ENCODE measurements at regions not wholly inside any gene's neighbourhood (a gene's known extent, or its start where the extent isn't known, plus 50 kb on each side); places are given as distances from the start of the nearest gene placed in this dataset.
A peak's percentile ranks its signal among the peaks of the same experiment; 100 is the strongest.

- H3K4me3 ChIP-seq (ENCODE audit: control insufficient read depth, low read depth, low read length), result no peak overlapping the region
- no peak for DNase-seq (ENCODE audit: low read depth)
- no peak for TF ChIP-seq CTCF (conservative IDR thresholded peaks at IDR 0.05; ENCODE audit: control insufficient read depth, insufficient read depth, low read depth, low read length)
Observed at GRCh38 chr1:244173240-244173639, 122.2 kb downstream of the ZBTB18 start.

- DNase-seq (ENCODE audit: low read depth), result no peak
- TF ChIP-seq CTCF (conservative IDR thresholded peaks at IDR 0.05; ENCODE audit: control insufficient read depth, insufficient read depth, low read depth, low read length), result no peak
- H3K4me3 ChIP-seq (ENCODE audit: control insufficient read depth, low read depth, low read length), result no peak overlapping the region
Observed at GRCh38 chr1:244173769-244174168, 122.7 kb downstream of the ZBTB18 start.

GRCh38 chr1:244174922-244175521 is 123.9 kb downstream of the ZBTB18 start:
- no peak for TF ChIP-seq CTCF (conservative IDR thresholded peaks at IDR 0.05; ENCODE audit: control insufficient read depth, insufficient read depth, low read depth, low read length)
- H3K4me3 ChIP-seq (ENCODE audit: control insufficient read depth, low read depth, low read length), result no peak overlapping the region
- no peak for DNase-seq (ENCODE audit: low read depth)

GRCh38 chr1:244176201-244176600 is 125.1 kb downstream of the ZBTB18 start:
- TF ChIP-seq CTCF (conservative IDR thresholded peaks at IDR 0.05; ENCODE audit: control insufficient read depth, insufficient read depth, low read depth, low read length), result no peak
- H3K4me3 ChIP-seq (ENCODE audit: control insufficient read depth, low read depth, low read length), result no peak overlapping the region
- no peak for DNase-seq (ENCODE audit: low read depth)

DNA sequence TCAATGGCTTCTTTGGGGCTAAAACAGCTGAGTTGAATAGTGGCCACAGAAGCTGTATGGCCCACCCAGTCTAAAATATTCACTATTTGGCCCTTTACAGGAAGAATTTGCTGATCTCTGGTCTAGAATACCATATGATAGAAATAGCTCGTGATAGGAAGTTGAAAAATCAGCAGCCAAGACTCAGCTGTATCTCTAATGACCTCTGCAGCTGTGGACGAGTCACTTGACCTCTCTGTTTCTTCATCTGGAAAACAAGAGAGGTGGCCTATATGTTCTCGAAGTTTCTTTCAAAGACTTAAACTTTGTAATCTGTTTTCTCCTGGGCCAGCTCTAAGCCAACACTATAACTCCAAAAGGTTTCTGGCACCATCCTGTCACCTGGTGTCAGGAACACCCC is 129.2 kb downstream of the ZBTB18 start:
- no peak overlapping the region for H3K4me3 ChIP-seq (ENCODE audit: control insufficient read depth, low read depth, low read length)
- no peak for TF ChIP-seq CTCF (conservative IDR thresholded peaks at IDR 0.05; ENCODE audit: control insufficient read depth, insufficient read depth, low read depth, low read length)
- peak; percentile 33 for DNase-seq (ENCODE audit: low read depth)

DNA sequence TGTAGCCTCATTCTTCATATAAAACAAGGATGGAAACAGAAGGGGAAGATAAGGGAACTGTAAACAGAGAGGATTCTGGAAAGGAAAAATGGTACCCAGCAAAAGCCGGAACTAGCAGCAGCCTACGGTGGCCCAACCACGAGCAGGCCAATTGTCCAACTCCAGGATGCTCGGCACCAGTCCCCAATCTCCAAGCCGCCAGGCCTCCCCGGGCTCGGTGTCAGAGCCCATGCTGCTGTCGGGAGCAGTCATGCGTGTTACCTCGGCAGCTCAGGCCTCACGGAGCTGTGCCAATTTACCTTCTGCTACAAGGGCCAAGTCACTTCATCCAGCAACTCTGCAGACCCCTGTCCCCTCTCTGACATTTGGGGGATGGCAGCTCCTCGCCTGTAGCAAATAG is 130.8 kb downstream of the ZBTB18 start:
- no peak overlapping the region for H3K4me3 ChIP-seq (ENCODE audit: control insufficient read depth, low read depth, low read length)
- no peak for DNase-seq (ENCODE audit: low read depth)
- TF ChIP-seq CTCF (conservative IDR thresholded peaks at IDR 0.05; ENCODE audit: control insufficient read depth, insufficient read depth, low read depth, low read length), result no peak

DNA sequence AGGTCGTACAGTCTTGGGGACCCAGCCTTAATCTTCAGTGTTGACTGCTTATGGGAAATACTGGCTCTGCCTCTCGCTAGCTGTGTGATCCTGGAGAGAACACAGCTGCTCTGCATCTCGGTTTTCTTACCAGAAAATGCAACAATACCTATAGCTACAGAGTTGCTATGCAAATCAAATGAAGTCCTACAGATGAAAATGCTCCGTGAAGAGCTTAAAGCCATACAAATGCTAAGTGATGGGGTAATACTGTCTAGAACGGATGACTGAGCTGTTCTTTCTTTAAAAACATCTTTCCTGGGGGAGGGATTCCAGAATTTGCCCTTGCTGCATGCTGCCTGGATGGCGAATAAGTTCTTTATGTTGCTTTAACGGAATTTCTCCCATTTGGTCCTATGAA is 132.0 kb downstream of the ZBTB18 start:
- no peak for DNase-seq (ENCODE audit: low read depth)
- no peak overlapping the region for H3K4me3 ChIP-seq (ENCODE audit: control insufficient read depth, low read depth, low read length)
- TF ChIP-seq CTCF (conservative IDR thresholded peaks at IDR 0.05; ENCODE audit: control insufficient read depth, insufficient read depth, low read depth, low read length), result no peak

Measured in fibroblast of mammary gland (primary cell).